Posterior cingulate gyrus (tissue), 11 donors: ENCODE measurements at regions not wholly inside any gene's neighbourhood (a gene's known extent, or its start where the extent isn't known, plus 50 kb on each side); places are given as distances from the start of the nearest gene placed in this dataset.

Experiments
- DNase-seq, 10 donors: peaks; one replicate each; pipeline versions ENCODE4 v3.0.0 to v3.0.0-alpha.2; 2020 to 2021; ENCODE audit warnings: mixed read lengths in 3 of 10
- intact Hi-C: fragments of 100-400 bp; cut with DNase I; formaldehyde crosslinking; loops from one replicate; pipeline ENCODE4 v1.15.1; 2023

DNA sequence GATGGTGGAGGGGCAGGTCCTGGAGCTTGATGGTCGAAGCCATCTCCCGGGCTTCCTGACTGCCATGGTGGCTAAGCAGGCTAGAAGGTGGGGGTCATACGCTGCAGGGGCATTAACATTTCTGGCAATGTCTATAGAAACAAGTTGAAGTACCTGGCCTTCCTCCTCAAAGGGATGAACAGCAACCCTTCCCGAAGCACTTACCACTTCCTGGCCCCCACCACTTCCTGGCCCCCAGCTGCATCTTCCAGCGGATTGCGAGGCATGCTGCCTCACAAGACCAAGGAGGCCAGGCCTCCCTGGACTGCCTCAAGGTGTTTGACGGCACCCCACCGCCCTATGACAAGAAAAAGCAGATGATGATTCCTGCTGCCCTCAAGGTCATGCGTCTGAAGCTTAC, 97.0 kb upstream of the MOCS2 start:
- intact Hi-C loops: no loop called here

DNA sequence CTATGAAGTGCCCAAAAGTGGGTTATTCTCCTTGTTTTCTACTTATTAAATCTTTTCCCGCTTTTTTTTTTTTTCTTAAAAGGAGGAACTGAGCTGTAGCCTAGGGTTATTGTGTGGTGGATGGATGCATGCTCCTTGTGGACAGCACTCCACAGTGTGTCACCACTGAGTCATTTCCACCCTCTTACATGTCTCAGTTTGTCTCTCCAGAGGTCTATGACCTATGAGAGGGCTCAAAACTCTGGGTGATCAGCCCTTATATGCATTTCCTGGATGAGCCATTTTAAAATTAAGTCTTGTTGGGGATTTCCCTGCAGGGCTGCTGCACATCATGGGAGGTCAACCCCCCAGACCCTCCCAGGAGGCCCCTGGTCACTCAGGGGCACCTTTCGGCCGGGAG, 102.2 kb upstream of the MOCS2 start:
- intact Hi-C loops: no loop called here
- no peak for DNase-seq

More for the DNA sequence above, 97.0 kb upstream of the MOCS2 start:
- DNase-seq: no peak

DNA sequence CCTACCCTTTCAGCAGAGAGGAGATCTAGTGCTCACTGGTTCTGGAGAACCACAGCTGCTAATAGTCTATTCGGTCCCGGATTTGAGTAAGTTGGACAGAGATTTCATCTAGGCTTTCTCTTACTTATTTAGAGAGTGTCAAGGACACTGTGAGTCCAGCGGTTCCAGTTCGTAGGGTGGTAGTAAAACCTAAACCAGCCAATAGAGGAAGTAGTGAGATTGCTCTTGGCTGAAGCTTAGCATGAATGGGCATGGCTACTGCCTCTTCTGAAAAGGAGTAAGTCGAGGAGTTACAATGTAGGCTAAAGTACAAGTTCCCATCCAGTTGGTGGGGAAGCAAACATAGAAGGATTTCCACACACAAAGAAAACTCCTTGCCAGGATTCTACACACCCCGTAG, 109.6 kb upstream of the MOCS2 start:
- intact Hi-C loops: no loop called here
- DNase-seq: no peak

DNA sequence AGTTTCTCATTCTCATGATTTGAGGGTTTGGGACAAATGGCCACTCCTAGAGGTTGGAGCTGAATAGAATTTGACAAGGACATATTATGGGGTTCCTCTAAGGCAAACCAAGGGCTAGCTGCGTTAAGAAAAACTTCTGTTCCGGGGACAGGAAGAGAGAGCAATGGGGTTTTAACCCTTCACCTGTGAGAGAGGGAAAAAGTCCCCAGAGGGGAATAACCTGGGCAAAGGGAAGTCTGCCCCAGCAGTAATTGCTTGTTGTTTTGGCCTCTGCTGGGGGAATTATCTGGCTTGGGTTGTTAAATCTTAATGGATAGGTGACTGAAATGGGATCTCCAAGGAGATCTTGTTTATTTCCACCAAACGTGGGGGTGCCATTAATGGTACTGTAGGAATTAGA, 110.1 kb upstream of the MOCS2 start:
- intact Hi-C loops: no loop called here
- DNase-seq: no peak

DNA sequence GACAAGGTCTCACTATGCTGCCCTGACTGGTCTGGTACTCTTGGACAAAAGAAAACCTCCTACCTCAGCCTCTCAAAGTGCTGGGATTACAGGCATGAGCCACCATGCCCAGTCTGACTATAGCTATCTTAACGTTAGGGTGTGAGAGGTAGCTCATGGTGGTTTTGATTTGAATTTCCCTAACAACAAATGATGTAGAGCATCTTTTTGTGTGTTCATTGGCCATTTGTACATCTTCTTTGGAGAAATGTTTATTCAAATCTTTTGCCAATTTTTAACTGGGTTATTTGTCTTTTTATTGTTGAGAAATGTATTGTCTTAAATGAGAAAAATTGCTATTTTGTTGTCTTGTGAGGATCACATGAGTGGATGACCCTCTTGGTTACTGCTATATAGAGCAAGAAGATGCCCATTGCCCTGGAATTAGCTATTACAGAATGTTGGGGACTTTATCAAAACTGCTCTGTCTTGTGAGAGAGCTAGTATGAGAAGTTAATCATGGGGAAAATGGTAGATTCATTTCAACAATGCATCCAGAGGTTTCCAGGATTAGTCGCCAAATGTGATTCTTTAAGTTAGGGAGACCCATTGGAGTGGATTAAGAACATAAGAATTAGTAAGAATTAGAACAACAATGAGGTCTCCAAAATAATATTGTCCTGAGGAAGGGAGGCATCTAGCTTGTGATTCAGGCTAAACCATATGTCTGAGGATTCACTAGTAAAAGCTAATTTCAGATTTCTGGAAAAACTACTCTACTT, 124.3 kb upstream of the MOCS2 start:
- intact Hi-C loops: no loop called here
- no peak for DNase-seq

DNA sequence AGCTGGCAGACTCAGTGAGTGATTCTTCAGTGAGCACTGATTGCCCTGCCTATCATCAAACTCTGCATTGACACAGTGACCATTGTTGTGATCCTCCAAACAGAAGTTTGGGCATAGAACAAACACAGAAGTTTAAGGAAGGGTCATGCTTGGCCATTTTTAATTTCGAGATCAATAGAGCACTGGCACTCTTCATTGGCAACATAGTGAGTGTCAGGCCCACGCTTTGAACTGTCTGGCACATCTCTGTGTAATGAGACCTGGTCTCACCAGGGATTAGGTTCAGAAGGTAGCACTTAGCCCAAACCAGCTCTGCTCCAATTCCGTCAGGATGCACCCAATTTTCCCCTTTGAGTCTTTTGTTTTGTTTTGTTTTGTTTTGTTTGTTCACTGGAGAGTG, 127.1 kb upstream of the MOCS2 start:
- no peak for DNase-seq
- intact Hi-C loops: no loop called here

DNA sequence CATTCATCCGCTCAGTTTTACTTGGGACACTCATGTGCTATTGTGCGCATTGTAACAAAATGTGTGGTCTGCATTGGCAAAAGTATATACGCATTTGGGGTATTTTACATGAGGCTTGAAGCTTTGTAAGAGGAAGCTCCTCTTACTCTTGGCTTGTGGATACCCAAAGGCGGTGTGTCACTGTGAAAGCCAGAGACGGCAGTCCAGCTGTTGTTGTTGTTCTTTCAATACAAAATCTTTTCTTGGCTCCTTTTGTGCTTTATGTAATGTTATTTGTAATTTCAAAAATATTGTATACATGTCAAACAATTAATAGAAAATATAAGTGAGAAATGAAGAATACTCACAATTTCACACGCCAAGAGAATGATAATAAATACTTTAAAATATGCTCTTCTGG, 128.3 kb upstream of the MOCS2 start:
- intact Hi-C loops: no loop called here
- DNase-seq: no peak

DNA sequence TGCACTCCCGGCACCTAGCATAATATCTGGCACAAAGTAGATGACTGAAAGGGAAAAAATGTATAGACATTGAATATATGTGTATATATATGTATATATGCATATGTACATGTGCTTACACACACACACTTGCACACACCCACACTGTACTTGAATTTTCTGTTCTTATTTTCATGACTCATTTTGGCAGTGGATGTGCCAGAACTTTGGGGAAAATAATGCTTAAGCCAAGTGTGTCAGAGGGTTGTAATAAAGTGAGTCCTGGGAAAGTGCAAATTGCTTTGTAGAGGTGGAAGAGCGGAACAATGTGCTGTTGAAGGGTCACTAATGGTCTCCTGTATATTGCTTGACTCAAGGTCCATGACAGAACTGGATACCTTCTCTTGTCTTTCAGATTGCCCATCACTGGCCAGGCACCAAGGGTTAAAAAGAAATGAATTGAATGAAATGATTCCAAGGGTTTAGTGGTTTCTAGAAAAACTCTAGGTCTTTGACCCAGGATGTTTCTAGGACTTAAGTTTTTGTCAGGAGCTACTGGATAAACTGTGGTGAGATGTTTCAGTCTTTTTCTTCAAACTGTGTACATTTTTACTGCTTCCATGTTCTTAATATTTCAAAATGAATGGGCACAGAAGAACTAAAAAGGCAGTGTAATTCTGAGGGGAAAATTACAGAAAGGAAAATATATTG, 129.9 kb upstream of the MOCS2 start:
- intact Hi-C loops: no loop called here
- DNase-seq: no peak

DNA sequence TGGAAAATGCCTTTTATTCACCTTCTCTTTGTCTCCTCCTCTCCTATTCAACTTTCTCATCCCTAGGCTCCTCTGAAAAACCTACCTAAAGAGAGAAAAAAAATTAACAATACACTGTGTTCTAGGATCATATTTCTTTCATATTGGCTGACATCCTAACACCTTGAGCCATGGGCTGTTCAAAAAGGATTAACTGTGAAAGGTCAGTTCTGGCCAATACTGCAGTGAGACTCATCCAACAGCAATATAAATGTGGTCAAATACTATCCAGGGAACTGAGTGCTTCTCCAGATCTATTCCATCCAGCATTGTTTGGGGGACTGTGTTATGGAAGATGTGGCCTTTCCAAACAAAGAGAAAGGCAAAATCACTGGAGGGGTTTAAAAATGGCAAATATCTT, 131.1 kb upstream of the MOCS2 start:
- no peak for DNase-seq
- intact Hi-C loops: no loop called here

DNA sequence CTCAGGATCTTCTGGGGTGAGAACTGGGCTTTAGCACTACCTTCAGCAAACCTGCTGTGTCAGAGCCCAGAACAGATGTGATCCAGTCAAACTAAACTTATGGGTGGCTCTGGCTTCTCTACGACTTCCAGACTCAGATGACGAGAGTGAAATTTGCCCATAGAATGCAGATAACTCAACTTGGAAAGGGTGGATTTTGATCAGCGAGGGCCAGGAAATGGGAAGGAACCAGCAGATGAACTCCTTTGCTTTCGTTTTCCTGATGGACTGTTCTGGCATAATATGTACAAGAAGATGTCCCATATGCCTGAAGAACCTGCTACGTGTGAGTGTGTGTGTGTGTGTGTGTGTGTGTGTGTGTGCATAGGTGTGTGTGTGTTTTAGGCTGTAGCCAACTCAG, 132.0 kb upstream of the MOCS2 start:
- intact Hi-C loops: no loop called here
- DNase-seq: no peak

DNA sequence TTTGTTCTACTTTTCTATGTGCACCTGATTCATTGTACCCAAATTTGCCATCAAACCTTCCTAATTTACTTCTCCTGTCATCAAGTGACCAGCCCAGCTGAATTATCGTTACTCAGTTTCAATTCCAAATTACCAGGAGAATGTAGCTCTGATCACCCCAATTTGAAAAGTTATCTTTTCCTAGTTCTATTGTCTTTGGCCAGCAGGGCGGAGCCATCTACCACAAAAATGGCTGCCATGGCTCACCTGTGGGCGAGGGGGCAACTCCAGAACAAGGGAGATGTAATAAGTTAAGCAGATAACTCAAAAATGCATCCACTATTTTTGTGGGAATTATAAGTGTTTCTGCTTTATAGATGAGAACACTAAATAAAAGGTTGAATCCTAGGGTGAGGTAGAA, 133.8 kb upstream of the MOCS2 start:
- no peak for DNase-seq
- intact Hi-C loops: no loop called here

DNA sequence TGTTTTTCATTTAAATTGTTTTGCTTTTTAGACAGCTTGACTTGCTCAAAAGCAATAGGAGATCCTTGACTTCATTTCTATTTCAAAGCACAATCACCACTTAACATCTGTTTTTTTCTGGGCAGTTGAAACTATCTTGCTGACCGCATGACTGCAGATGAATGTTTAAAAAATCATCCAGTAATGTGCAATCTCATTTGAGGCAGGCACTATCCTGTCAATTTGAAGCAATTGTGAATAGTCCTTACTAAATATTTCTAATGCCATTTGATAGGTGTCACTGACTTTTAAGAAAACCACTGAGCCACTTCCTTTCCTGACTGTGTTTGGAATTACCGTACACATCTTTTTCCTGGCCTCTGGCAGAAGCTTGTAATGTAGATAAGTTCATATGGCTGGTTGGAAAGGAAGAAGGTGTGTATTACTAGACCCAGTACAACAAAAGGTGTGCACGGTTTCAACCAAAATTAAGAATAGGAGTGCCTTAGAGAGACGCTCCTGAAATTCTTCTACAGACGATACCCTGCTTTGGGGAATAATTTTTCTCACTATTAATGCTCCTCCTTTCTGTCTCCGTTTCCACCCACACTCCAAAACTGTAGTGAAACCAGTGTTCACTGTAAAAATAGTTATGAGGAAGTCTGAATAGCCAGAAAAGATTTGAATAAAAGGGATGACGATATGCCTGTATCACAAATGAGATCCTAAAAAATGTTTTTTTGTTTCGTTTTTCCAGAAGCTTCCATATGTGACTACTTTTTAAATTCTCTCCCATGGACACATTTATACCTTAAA, 136.7 kb upstream of the MOCS2 start:
- intact Hi-C loops: no loop called here
- no peak for DNase-seq

DNA sequence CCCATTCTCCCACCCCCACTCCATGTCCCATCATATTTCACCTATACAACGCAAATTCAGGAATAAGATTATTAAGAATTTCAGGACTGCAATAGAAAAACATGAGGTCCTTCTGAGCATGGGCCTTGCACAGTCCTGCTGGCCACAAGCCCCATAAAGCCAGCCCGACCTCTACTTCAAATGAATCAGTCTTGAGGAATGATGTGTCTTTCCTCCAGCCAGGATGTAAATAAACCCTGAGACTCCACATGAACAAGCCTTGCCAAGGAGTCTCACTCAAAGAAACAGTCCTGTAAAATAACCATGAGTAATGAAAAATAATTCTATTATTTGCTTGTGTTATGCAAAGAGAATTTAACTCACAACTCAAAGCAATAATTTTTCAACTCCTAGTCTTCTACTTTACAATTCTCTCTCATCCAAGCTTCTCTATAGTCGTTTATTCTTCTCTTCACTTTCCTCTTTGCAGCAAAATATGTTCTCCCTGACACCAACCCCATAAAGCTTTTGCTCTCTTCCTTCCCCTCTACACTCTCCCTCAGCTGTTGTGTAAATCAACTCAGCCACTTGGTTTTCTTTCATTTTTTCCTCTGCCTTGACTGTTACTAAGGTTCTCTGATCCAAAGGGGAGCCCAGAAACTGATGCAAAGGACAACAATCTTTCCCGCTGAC, 140.1 kb upstream of the MOCS2 start:
- intact Hi-C loops: no loop called here
- DNase-seq: no peak

DNA sequence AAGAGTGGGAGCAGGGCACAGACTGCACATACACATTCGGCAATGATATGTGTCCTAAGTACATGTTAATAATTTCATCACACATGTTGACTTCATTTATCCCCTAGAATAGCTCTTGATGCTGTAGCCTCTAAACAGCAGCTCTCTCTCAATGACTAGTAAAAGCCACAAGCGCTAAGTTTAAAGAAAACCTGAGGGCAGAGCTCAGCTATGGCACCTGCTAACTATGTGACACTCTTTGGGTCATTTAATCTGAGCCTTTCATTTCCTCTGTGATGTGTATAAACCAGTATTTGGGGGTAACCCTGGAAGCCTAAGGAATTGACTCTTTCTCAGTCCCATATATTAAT, 140.6 kb upstream of the MOCS2 start:
- no peak for DNase-seq
- intact Hi-C loops: no loop called here

DNA sequence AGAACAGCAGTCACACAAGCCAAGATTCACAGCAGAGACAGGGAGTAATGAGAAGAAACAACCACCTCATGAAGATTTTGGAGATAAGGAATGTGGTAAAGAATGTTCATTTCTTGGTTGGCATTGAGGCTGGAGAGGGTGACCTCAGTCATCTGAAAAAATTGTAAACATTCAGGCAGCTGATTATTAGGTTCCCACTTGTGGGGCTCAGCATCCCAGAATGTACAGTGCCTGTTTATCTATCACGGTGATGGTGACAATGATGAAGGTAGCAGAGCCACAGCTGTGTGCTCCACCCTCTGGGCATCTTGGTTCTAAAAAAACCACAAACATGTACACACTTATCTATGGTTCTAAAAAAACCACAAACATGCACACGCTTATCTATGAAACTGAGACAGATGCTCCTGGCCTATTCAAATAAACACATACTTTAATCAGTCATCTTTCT, 143.9 kb upstream of the MOCS2 start:
- DNase-seq: no peak
- intact Hi-C loops: no loop called here

DNA sequence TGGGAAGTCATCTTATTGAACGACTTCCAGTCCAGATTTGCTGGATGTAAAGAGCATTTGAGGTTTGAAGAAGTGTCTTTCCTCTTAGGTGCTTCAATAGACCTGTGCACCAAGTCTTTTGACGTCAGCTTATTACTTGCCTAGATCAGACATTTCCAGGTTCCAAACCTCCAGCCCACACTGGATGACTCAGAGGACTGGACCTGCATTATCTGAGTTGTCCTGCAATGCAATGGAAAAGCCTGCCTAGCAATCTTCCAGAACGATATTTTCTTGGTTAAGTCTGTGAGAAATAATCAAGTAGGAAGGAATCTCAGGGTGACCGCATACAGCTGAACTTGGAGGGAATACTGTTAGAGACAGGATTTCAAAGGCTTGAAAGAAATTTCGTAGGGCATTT, 147.2 kb upstream of the MOCS2 start:
- intact Hi-C loops: no loop called here

DNA sequence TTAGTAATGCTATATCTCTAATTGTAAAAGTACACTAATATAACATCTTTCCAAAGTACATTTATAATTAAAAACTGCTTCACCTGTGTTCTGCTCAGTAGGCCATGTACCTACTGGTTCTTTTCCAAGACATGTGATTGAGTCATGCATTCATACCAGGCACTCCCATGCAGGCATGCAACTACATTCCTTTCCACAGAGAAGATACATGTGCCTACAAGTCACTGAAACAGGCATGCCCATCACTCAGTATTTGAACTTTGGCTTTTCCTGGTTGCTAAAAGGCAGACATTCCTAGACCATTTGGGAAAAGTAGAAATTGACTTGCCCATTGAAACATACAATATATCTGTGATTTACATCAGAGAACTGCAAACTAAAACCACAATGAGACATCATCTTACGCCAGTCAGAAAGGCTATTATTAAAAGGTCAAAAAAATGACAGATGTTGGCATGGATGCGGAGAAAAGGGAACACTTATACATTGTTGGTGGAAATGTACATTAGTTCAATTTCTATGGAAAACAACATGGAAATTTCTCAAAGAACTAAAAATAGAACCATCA, 148.3 kb upstream of the MOCS2 start:
- intact Hi-C loops: no loop called here
- DNase-seq: no peak

More for the DNA sequence above, 147.2 kb upstream of the MOCS2 start:
- no peak for DNase-seq

DNA sequence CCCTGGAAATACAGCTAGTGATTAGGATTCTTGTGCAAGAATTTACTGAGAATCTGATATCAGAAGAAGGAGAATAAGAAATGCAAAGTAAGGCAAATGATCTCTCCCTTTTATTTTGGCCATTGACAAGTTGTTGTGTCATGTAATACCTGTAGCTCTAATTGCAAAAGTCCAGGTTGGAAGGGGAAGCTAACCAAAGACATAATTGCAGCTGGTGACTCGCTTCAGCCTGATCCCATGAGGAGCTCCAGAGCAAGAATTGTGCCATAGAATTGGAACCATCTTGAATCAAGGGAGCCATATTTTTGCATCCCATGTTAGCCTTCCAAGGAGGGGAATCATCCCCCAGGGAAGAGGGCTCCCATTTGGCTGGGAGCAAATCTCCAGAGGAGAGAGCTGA, 149.6 kb upstream of the MOCS2 start:
- intact Hi-C loops: no loop called here
- DNase-seq: no peak

DNA sequence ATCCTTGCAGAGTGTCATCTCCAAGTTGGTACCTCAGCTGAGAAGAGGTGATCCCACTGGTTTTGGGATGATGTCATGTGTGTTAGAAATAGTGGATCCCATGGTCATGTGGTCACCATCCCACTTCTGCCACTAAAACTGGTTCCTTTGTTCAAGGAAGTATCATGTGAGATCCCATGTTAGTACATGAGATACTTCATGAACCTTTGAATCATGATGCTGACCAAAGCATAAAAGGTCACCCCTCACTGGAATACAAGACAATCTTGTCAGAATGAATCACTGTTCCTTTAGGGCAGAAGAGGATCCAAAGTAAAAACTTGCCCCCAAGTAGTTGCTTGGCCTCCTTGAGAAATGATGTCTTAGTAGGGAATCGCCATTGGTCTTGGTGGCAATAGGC, 150.9 kb upstream of the MOCS2 start:
- DNase-seq: no peak
- intact Hi-C loops: no loop called here

DNA sequence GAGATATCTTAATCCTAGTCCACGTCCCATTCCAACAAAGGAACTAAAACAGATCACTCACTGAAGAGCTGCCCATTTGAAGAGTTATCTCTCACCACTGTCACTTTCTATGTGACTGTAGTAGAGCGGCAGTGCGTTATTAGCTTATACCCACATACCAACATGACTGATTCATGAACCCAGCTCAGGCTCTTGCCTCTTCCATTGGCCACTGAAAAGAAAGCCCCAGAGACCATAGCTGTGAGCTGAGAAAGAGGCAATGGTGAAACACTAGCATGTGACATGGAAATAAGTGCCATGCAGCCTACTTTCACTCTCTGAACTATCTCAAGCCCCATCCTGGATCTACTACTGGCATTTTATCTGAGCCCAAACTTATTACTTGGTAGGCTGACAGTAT, 151.7 kb upstream of the MOCS2 start:
- intact Hi-C loops: no loop called here
- DNase-seq: no peak
